PC-9 (cell line): ENCODE measurements at regions not wholly inside any gene's neighbourhood (a gene's known extent, or its start where the extent isn't known, plus 50 kb on each side); places are given as distances from the start of the nearest gene placed in this dataset.

ENCODE experiments used
- BruUV-seq: library from RNA; stranded (reverse); fragments of 400-500 nt; replicated peaks from 2 replicates; lab custom pipeline; 2021; lab: Mats Ljungman, UMichigan
- CTCF ChIA-PET: fragments of 300-600 bp; sonication (Branson Sonifier 250); formaldehyde crosslinking; loops from one replicate; lab custom pipeline; 2022; ENCODE audit warnings: antibody characterized with exemption; lab: Charles Lee
- POLR2A ChIA-PET: fragments of 300-600 bp; sonication (Branson Sonifier 250); formaldehyde crosslinking; loops from one replicate; lab custom pipeline; 2022; ENCODE audit warnings: antibody characterized with exemption; ENCODE audit not compliant: unreplicated experiment; lab: Charles Lee
- DNase-seq, 2 experiments: peaks; one replicate each; pipeline versions ENCODE4 v3.0.0 to v3.0.0-alpha.2; 2015 to 2022; ENCODE audit warnings: mixed read lengths in 1 of 2
- H2AFZ ChIP-seq: fragments of 200-600 bp; sonication (generic); 2 replicates; pipeline ENCODE4 v1.8.1; 2017; ENCODE audit warnings: antibody characterized with exemption
- H3F3A ChIP-seq: fragments of 200-600 bp; sonication (generic); 2 replicates; pipeline ENCODE4 v1.8.1; 2017; ENCODE audit warnings: antibody characterized with exemption, mild to moderate bottlenecking, low read depth; ENCODE audit not compliant: insufficient read depth
- H3K27ac ChIP-seq: fragments of 200-600 bp; sonication (generic); 2 replicates; pipeline ENCODE4 v1.6.1; 2016; ENCODE audit warnings: mixed run types
- H3K27me3 ChIP-seq: fragments of 200-600 bp; sonication (generic); 2 replicates; pipeline ENCODE4 v1.6.1; 2016; ENCODE audit warnings: low read depth, mixed run types; ENCODE audit not compliant: insufficient read depth
- H3K36me3 ChIP-seq: fragments of 200-600 bp; sonication (generic); 2 replicates; pipeline ENCODE4 v1.6.1; 2016; ENCODE audit warnings: low read depth, mixed run types
- H3K4me1 ChIP-seq: fragments of 200-600 bp; sonication (generic); replicated peaks from 2 replicates; pipeline ENCODE4 v1.6.1; 2016; ENCODE audit warnings: mixed run types; ENCODE audit not compliant: insufficient read depth
- H3K4me2 ChIP-seq: fragments of 200-600 bp; sonication (generic); 2 replicates; pipeline ENCODE4 v1.6.1; 2017; ENCODE audit warnings: mixed run types
- H3K4me3 ChIP-seq: fragments of 200-600 bp; sonication (generic); 2 replicates; pipeline ENCODE4 v1.6.1; 2016; ENCODE audit warnings: mixed run types
- H3K79me2 ChIP-seq: fragments of 200-600 bp; sonication (generic); 2 replicates; pipeline ENCODE4 v1.6.1; 2017; ENCODE audit warnings: low read depth, mixed run types
- H3K9me2 ChIP-seq: fragments of 200-600 bp; sonication (generic); 2 replicates; pipeline ENCODE4 v1.8.1; 2017; ENCODE audit warnings: mild to moderate bottlenecking; ENCODE audit not compliant: insufficient read depth
- H3K9me3 ChIP-seq: fragments of 200-600 bp; sonication (generic); 2 replicates; pipeline ENCODE4 v1.8.1; 2016; ENCODE audit warnings: low read depth; ENCODE audit not compliant: insufficient read depth
- H4K20me1 ChIP-seq: fragments of 200-600 bp; sonication (generic); 2 replicates; pipeline ENCODE4 v1.8.1; 2017; ENCODE audit not compliant: insufficient read depth
- EZH2 ChIP-seq: fragments of 200-600 bp; sonication (generic); IDR thresholded peaks from 2 replicates; pipeline ENCODE4 v1.8.0; 2017; ENCODE audit warnings: antibody characterized with exemption, low read depth
- intact Hi-C: fragments of 100-400 bp; cut with micrococcal nuclease; formaldehyde crosslinking; loops from one replicate; pipeline ENCODE4 v1.10.0; 2022; ENCODE audit not compliant: unreplicated experiment
- TF ChIP-seq, protein P1 (sequence below): fragments of 200-600 bp; sonication (generic); conservative IDR thresholded peaks from 2 replicates; pipeline ENCODE4 v1.6.1; 2017; ENCODE audit warnings: mixed run types, antibody characterized with exemption, mild to moderate bottlenecking, moderate library complexity

DNA sequence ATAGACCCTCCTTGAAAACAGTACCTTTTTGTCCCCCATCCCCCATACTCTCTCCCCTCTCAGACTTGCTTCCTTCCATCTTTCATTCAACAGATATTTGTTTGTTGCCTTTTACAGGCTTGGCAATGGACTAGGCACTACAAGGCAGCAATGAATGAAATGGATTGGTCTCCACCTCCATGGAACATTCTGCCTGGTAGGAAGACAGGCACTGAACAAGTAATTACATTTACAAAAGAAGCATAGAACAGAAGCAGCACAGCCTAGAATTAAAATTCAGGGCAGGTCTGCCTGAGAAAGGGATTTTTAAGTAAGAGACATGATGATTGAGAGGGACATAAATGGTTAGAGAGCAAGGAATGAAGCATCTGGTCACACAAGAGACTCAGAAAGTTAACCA, 346.1 kb downstream of the GRXCR1 start:
- Histone ChIP-seq H3K4me2 (no peak overlapping the region), H3K9me3 (no peaks in the 10 kb centered on the region), H3F3A (no peaks in the 10 kb centered on the region), H2AFZ (no peak overlapping the region), H3K79me2 (no peaks in the 10 kb centered on the region), H3K9me2 (no peaks in the 10 kb centered on the region), H3K4me1 (no peaks in the 10 kb centered on the region), H4K20me1 (no peaks in the 10 kb centered on the region), H3K27me3 (no peaks in the 10 kb centered on the region), H3K4me3 (no peak overlapping the region), H3K36me3 (no peaks in the 10 kb centered on the region), H3K27ac (no peak overlapping the region)
- POLR2A ChIA-PET: no interaction called here
- no TSS peak for BruUV-seq
- intact Hi-C loops: no loop called here
- no peak for DNase-seq
- CTCF ChIA-PET: no interaction called here
- TF ChIP-seq, protein P1, sequence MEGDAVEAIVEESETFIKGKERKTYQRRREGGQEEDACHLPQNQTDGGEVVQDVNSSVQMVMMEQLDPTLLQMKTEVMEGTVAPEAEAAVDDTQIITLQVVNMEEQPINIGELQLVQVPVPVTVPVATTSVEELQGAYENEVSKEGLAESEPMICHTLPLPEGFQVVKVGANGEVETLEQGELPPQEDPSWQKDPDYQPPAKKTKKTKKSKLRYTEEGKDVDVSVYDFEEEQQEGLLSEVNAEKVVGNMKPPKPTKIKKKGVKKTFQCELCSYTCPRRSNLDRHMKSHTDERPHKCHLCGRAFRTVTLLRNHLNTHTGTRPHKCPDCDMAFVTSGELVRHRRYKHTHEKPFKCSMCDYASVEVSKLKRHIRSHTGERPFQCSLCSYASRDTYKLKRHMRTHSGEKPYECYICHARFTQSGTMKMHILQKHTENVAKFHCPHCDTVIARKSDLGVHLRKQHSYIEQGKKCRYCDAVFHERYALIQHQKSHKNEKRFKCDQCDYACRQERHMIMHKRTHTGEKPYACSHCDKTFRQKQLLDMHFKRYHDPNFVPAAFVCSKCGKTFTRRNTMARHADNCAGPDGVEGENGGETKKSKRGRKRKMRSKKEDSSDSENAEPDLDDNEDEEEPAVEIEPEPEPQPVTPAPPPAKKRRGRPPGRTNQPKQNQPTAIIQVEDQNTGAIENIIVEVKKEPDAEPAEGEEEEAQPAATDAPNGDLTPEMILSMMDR: no peak
- no peak for TF ChIP-seq EZH2

DNA sequence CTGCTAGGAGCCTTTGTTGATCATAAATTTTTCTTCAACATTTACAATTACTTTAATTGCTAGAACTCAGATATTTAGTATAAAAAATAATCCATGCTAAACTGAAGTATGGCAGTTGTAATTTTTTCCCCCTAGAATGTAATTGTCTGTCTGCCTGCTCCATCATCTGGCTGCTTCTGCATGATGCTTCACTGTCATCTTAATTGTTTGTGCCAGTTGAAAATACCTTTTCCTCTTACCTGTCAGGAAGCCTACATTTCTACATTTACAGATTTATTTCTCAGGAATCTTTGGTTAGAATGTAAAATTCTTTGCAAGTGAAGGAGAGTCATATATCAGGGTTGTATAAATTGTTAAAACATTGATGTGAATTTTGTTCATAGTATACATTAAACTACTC, 348.6 kb downstream of the GRXCR1 start:
- Histone ChIP-seq H3K4me1 (no peaks in the 10 kb centered on the region), H3K27me3 (no peaks in the 10 kb centered on the region), H3K9me2 (no peaks in the 10 kb centered on the region), H3K9me3 (no peaks in the 10 kb centered on the region), H4K20me1 (no peaks in the 10 kb centered on the region), H3K79me2 (no peaks in the 10 kb centered on the region), H3K36me3 (no peaks in the 10 kb centered on the region), H2AFZ (no peak overlapping the region), H3K27ac (no peak overlapping the region), H3K4me2 (no peak overlapping the region), H3K4me3 (no peak overlapping the region), H3F3A (no peaks in the 10 kb centered on the region)
- BruUV-seq: no TSS peak
- POLR2A ChIA-PET: no interaction called here
- DNase-seq: no peak
- intact Hi-C loops: no loop called here
- TF ChIP-seq, protein P1: no peak
- no peak for TF ChIP-seq EZH2
- CTCF ChIA-PET: no interaction called here

DNA sequence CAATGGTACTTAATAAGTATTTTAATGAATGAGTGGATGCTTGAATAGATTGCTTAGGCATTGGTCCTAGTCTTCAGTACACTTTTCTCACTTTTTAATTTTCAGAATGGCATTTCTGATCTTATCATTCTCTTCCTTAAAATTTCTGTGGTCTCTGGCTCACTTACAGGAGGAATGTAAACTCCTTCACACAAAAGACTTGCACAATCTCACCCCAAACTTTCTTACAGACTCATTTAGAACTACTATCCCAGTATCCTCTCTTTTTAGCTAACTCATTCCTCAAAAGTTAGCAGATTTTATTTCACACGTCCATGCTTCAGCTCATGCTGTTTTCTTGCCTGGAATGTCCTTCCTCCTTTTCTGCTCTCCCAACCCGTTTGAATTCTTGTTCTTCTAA, 350.1 kb downstream of the GRXCR1 start:
- H3K27me3 ChIP-seq: no peaks in the 10 kb centered on the region
- BruUV-seq: no TSS peak
- H3K4me2 ChIP-seq: no peak overlapping the region
- H3K27ac ChIP-seq: no peak overlapping the region
- H3K4me1 ChIP-seq: no peaks in the 10 kb centered on the region
- no peak overlapping the region for H3K4me3 ChIP-seq
- intact Hi-C loops: no loop called here
- H3K9me2 ChIP-seq: no peaks in the 10 kb centered on the region
- TF ChIP-seq, protein P1: no peak
- TF ChIP-seq EZH2: no peak
- no peak overlapping the region for H2AFZ ChIP-seq
- no peaks in the 10 kb centered on the region for H3K36me3 ChIP-seq
- H4K20me1 ChIP-seq: no peaks in the 10 kb centered on the region
- no peak for DNase-seq
- no peaks in the 10 kb centered on the region for H3K79me2 ChIP-seq
- ChIA-PET CTCF (no interaction called here), POLR2A (no interaction called here)
- H3K9me3 ChIP-seq: no peaks in the 10 kb centered on the region
- no peaks in the 10 kb centered on the region for H3F3A ChIP-seq
